SK-N-SH (cell line): ENCODE measurements at regions not wholly inside any gene's neighbourhood (a gene's known extent, or its start where the extent isn't known, plus 50 kb on each side); places are given as distances from the start of the nearest gene placed in this dataset.

Experiments
- EP300 ChIP-seq, 2 experiments: IDR thresholded peaks; 2 replicates each; pipeline versions ENCODE4 v1.4.0 to v1.6.1; 2012; ENCODE audit warnings: borderline replicate concordance in 1 of 2, low read depth in 1 of 2, low read length in 1 of 2
- FOSL2 ChIP-seq: IDR thresholded peaks from 2 replicates; pipeline ENCODE4 v1.4.0; 2012; ENCODE audit warnings: low read depth, mild to moderate bottlenecking, moderate library complexity, borderline replicate concordance
- RAD21 ChIP-seq: IDR thresholded peaks from 2 replicates; pipeline ENCODE4 v1.6.1; 2012; ENCODE audit warnings: mild to moderate bottlenecking, low read length
- RCOR1 ChIP-seq: fragments of 150-350 bp; IDR thresholded peaks from 2 replicates; pipeline ENCODE4 v1.6.1; 2017; ENCODE audit warnings: antibody characterized with exemption, low read length
- TAF1 ChIP-seq: IDR thresholded peaks from 2 replicates; pipeline ENCODE4 v1.6.1; 2012; ENCODE audit warnings: low read depth, mild to moderate bottlenecking, low read length, moderate library complexity, borderline replicate concordance
- TF ChIP-seq, protein P1 (sequence below): fragments of 200-600 bp; sonication (generic); IDR thresholded peaks from 2 replicates; pipeline ENCODE4 v1.6.1; 2017; ENCODE audit warnings: antibody characterized with exemption, mild to moderate bottlenecking, moderate library complexity
- TF ChIP-seq, protein P2 (sequence below): IDR thresholded peaks from 2 replicates; pipeline ENCODE4 v1.4.0; 2012; ENCODE audit warnings: low read depth

DNA sequence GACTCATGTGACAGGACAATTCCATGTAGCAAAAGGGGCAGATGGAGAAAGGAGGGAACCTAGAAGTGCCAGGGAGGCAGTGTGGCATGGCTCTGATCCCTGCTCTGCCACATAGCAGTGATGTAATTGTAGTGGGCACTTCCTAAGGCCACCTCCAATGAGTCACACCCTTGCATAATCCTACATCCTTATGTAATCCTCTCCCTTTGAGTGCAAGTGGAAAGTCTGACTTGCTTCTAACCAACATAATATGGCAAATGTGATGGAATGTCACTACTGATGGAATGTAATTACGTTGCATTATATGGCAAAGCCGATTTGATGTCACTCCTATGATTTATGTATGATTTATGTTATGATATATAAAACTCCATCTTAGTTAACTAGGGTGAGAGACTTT, 72.9 kb upstream of the ATP2C1 start:
- TF ChIP-seq, protein P1, sequence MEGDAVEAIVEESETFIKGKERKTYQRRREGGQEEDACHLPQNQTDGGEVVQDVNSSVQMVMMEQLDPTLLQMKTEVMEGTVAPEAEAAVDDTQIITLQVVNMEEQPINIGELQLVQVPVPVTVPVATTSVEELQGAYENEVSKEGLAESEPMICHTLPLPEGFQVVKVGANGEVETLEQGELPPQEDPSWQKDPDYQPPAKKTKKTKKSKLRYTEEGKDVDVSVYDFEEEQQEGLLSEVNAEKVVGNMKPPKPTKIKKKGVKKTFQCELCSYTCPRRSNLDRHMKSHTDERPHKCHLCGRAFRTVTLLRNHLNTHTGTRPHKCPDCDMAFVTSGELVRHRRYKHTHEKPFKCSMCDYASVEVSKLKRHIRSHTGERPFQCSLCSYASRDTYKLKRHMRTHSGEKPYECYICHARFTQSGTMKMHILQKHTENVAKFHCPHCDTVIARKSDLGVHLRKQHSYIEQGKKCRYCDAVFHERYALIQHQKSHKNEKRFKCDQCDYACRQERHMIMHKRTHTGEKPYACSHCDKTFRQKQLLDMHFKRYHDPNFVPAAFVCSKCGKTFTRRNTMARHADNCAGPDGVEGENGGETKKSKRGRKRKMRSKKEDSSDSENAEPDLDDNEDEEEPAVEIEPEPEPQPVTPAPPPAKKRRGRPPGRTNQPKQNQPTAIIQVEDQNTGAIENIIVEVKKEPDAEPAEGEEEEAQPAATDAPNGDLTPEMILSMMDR, result no peak
- TF ChIP-seq RCOR1, result no peak
- no peak for TF ChIP-seq TAF1
- TF ChIP-seq RAD21, result no peak
- no peak for TF ChIP-seq FOSL2
- TF ChIP-seq, protein P2, sequence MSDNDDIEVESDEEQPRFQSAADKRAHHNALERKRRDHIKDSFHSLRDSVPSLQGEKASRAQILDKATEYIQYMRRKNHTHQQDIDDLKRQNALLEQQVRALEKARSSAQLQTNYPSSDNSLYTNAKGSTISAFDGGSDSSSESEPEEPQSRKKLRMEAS, result no peak
- no peak for TF ChIP-seq EP300 (IDR thresholded peaks at IDR 0.05; ENCODE audit: borderline replicate concordance in 1 of 2, low read depth in 1 of 2, low read length in 1 of 2)
